GM19035 (cell line): ENCODE measurements at regions not wholly inside any gene's neighbourhood (a gene's known extent, or its start where the extent isn't known, plus 50 kb on each side); places are given as distances from the start of the nearest gene placed in this dataset.

Source experiments
- ATAC-seq: cut with Tn5 transposase; IDR thresholded peaks from one replicate; pipeline ENCODE4 v1.9.1; 2021; ENCODE audit not compliant: unreplicated experiment

- no peak for ATAC-seq
Observed at GRCh38 chr4:142960867-142961644, 115.0 kb upstream of the INPP4B start.

GRCh38 chr4:142961866-142962265 is 115.8 kb upstream of the INPP4B start:
- ATAC-seq, result no peak

- ATAC-seq, result no peak
Observed at GRCh38 chr4:142974328-142974727, 128.2 kb upstream of the INPP4B start.

GRCh38 chr4:142975618-142976017 is 129.5 kb upstream of the INPP4B start:
- no peak for ATAC-seq

- no peak for ATAC-seq
Observed at GRCh38 chr4:142976482-142976881, 130.4 kb upstream of the INPP4B start.

- ATAC-seq, result no peak
Observed at GRCh38 chr4:142977182-142977581, 131.1 kb upstream of the INPP4B start.

GRCh38 chr4:142983065-142983464 is 137.0 kb upstream of the INPP4B start:
- ATAC-seq, result no peak

GRCh38 chr4:142983589-142983988 is 137.5 kb upstream of the INPP4B start:
- no peak for ATAC-seq

- no peak for ATAC-seq
Observed at GRCh38 chr4:142984871-142985585, 138.9 kb upstream of the INPP4B start.

- no peak for ATAC-seq
Observed at GRCh38 chr4:143016171-143016570, 168.5 kb upstream of the USP38 start.

- ATAC-seq, result no peak
Observed at GRCh38 chr4:143017210-143017609, 167.5 kb upstream of the USP38 start.

- no peak for ATAC-seq
Observed at GRCh38 chr4:143019351-143019750, 165.4 kb upstream of the USP38 start.

- ATAC-seq, result peak; percentile 84
Observed at GRCh38 chr4:143021384-143021783, 163.3 kb upstream of the USP38 start.

GRCh38 chr4:143023239-143023918 is 161.3 kb upstream of the USP38 start:
- ATAC-seq, result no peak

GRCh38 chr4:143025081-143025704 is 159.5 kb upstream of the USP38 start:
- peak; percentile 57 for ATAC-seq

GRCh38 chr4:143026459-143027170 is 158.1 kb upstream of the USP38 start:
- ATAC-seq, result no peak

GRCh38 chr4:143035661-143036060 is 149.1 kb upstream of the USP38 start:
- no peak for ATAC-seq

GRCh38 chr4:143036443-143036842 is 148.3 kb upstream of the USP38 start:
- ATAC-seq, result no peak

GRCh38 chr4:143046454-143046853 is 138.3 kb upstream of the USP38 start:
- ATAC-seq, result no peak

GRCh38 chr4:143046906-143047305 is 137.8 kb upstream of the USP38 start:
- ATAC-seq, result no peak

- no peak for ATAC-seq
Observed at GRCh38 chr4:143054971-143055370, 129.7 kb upstream of the USP38 start.
